Retina (tissue), 1 donor: ENCODE measurements at regions not wholly inside any gene's neighbourhood (a gene's known extent, or its start where the extent isn't known, plus 50 kb on each side); places are given as distances from the start of the nearest gene placed in this dataset.
A peak's percentile ranks its signal among the peaks of the same experiment; 100 is the strongest.
"Not testable (repeated sequence)": the region's sequence is repeated elsewhere in the genome, so short reads cannot be mapped to it uniquely, and the experiment has no call there.

Source experiments
- DNase-seq: peaks from one replicate; pipeline ENCODE4 v3.0.0-alpha.2; 2016

DNA sequence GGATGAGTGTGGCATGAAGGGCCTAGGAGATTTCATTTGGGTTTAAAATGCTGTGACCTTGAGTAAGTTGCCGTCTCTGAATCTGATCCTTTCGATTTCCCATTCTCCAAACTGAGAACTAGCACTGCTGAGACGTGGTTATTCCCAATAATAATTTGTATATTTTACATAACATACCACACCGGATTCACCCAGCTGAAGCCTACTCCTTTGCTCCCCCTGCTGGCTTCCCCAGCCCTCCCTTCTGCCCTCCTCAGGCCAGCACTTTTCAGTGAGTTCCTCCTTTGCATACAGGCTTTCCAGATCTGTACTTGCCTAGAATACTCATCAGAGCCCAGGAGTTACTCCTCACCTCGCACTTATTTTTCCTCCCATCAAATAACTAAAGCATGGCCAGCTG, 255.1 kb downstream of the OR4F29 start:
- not testable (repeated sequence) for DNase-seq

DNA sequence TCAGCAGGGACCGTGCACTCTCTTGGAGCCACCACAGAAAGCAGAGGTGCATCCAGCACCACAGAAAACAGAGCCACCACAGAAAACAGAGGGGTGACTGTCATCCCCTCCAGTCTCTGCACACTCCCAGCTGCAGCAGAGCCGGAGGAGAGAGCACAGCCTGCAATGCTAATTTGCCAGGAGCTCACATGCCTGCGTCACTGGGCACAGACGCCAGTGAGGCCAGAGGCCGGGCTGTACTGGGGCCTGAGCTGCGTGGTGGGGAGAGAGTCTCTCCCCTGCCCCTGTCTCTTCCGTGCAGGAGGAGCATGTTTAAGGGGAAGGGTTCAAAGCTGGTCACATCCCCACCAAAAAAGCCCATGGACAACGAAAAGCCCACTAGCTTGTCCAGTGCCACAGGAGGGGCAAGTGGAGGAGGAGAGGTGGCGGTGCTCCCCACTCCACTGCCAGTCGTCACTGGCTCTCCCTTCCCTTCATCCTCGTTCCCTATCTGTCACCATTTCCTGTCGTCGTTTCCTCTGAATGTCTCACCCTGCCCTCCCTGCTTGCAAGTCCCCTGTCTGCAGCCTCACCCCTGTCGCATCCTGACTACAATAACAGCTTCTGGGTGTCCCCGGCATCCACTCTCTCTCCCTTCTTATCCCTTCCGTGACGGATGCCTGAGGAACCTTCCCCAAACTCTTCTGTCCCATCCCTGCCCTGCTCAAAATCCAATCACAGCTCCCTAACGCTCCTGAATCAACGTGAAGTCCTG, 260.0 kb downstream of the OR4F29 start:
- peak; percentile 32 for DNase-seq

DNA sequence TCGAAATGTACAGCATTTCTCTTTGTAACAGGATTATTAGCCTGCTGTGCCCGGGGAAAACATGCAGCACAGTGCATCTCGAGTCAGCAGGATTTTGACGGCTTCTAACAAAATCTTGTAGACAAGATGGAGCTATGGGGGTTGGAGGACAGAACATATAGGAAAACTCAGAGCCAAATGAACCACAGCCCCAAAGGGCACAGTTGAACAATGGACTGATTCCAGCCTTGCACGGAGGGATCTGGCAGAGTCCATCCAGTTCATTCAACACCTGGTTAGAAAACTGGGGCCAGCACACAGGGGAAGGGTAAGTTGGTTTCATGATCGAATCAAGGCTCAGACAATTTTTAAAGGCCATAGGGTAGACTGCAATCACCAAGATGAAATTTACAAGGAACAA, 260.8 kb downstream of the OR4F29 start:
- DNase-seq = not testable (repeated sequence)

DNA sequence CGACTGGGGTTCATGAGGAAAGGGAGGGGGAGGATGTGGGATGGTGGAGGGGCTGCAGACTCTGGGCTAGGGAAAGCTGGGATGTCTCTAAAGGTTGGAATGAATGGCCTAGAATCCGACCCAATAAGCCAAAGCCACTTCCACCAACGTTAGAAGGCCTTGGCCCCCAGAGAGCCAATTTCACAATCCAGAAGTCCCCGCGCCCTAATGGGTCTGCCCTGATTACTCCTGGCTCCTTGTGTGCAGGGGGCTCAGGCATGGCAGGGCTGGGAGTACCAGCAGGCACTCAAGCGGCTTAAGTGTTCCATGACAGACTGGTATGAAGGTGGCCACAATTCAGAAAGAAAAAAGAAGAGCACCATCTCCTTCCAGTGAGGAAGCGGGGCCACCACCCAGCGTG, 261.6 kb downstream of the OR4F29 start:
- DNase-seq = not testable (repeated sequence)

DNA sequence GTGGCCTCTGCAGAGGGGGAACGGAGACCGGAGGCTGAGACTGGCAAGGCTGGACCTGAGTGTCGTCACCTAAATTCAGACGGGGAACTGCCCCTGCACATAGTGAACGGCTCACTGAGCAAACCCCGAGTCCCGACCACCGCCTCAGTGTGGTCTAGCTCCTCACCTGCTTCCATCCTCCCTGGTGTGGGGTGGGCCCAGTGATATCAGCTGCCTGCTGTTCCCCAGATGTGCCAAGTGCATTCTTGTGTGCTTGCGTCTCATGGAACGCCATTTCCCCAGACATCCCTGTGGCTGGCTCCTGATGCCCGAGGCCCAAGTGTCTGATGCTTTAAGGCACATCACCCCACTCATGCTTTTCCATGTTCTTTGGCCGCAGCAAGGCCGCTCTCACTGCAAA, 262.2 kb downstream of the OR4F29 start:
- DNase-seq = not testable (repeated sequence)

DNA sequence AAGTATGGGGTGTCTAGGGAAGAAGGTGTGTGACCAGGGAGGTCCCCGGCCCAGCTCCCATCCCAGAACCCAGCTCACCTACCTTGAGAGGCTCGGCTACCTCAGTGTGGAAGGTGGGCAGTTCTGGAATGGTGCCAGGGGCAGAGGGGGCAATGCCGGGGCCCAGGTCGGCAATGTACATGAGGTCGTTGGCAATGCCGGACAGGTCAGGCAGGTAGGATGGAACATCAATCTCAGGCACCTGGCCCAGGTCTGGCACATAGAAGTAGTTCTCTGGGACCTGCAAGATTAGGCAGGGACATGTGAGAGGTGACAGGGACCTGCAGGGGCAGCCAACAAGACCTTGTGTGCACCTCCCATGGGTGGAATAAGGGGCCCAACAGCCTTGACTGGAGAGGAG, 264.2 kb downstream of the OR4F29 start:
- DNase-seq = not testable (repeated sequence)

DNA sequence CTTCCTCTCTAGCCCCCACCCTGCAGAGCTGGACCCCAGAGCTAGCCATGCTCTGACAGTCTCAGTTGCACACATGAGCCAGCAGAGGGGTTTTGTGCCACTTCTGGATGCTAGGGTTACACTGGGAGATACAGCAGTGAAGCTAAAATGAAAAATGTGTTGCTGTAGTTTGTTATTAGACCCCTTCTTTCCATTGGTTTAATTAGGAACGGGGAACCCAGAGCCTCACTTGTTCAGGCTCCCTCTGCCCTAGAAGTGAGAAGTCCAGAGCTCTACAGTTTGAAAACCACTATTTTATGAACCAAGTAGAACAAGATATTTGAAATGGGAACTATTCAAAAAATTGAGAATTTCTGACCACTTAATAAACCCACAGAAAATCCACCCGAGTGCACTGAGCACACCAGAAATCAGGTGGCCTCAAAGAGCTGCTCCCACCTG, 264.8 kb downstream of the OR4F29 start:
- not testable (repeated sequence) for DNase-seq

DNA sequence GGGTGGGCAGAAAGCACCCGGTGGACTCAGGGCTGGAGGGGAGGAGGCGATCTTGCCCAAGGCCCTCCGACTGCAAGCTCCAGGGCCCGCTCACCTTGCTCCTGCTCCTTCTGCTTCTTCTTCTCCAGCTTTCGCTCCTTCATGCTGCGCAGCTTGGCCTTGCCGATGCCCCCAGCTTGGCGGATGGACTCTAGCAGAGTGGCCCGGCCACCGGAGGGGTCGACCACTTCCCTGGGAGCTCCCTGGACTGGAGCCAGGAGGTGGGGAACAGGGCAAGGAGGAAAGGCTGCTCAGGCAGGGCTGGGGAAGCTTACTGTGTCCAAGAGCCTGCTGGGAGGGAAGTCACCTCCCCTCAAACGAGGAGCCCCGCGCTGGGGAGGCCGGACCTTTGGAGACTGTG, 265.3 kb downstream of the OR4F29 start:
- DNase-seq = not testable (repeated sequence)

DNA sequence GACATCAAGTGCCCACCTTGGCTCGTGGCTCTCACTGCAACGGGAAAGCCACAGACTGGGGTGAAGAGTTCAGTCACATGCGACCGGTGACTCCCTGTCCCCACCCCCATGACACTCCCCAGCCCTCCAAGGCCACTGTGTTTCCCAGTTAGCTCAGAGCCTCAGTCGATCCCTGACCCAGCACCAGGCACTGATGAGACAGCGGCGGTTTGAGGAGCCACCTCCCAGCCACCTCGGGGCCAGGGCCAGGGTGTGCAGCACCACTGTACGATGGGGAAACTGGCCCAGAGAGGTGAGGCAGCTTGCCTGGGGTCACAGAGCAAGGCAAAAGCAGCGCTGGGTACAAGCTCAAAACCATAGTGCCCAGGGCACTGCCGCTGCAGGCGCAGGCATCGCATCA, 266.0 kb downstream of the OR4F29 start:
- DNase-seq = not testable (repeated sequence)

DNA sequence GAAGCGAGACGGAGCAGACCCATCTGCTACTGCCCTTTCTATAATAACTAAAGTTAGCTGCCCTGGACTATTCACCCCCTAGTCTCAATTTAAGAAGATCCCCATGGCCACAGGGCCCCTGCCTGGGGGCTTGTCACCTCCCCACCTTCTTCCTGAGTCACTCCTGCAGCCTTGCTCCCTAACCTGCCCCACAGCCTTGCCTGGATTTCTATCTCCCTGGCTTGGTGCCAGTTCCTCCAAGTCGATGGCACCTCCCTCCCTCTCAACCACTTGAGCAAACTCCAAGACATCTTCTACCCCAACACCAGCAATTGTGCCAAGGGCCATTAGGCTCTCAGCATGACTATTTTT, 267.2 kb downstream of the OR4F29 start:
- not testable (repeated sequence) for DNase-seq

DNA sequence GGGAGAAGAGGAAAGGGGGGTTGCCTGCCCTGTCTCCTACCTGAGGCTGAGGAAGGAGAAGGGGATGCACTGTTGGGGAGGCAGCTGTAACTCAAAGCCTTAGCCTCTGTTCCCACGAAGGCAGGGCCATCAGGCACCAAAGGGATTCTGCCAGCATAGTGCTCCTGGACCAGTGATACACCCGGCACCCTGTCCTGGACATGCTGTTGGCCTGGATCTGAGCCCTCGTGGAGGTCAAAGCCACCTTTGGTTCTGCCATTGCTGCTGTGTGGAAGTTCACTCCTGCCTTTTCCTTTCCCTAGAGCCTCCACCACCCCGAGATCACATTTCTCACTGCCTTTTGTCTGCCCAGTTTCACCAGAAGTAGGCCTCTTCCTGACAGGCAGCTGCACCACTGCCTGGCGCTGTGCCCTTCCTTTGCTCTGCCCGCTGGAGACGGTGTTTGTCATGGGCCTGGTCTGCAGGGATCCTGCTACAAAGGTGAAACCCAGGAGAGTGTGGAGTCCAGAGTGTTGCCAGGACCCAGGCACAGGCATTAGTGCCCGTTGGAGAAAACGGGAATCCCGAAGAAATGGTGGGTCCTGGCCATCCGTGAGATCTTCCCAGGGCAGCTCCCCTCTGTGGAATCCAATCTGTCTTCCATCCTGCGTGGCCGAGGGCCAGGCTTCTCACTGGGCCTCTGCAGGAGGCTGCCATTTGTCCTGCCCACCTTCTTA, 267.7 kb downstream of the OR4F29 start:
- not testable (repeated sequence) for DNase-seq

DNA sequence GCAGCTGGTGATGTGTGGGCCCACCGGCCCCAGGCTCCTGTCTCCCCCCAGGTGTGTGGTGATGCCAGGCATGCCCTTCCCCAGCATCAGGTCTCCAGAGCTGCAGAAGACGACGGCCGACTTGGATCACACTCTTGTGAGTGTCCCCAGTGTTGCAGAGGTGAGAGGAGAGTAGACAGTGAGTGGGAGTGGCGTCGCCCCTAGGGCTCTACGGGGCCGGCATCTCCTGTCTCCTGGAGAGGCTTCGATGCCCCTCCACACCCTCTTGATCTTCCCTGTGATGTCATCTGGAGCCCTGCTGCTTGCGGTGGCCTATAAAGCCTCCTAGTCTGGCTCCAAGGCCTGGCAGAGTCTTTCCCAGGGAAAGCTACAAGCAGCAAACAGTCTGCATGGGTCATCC, 268.4 kb downstream of the OR4F29 start:
- DNase-seq = not testable (repeated sequence)

DNA sequence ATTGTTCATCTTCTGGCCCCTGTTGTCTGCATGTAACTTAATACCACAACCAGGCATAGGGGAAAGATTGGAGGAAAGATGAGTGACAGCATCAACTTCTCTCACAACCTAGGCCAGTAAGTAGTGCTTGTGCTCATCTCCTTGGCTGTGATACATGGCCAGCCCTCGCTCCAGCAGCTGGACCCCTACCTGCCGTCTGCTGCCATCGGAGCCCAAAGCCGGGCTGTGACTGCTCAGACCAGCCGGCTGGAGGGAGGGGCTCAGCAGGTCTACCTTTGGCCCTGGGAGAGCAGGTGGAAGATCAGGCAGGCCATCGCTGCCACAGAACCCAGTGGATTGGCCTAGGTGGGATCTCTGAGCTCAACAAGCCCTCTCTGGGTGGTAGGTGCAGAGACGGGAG, 268.8 kb downstream of the OR4F29 start:
- not testable (repeated sequence) for DNase-seq

DNA sequence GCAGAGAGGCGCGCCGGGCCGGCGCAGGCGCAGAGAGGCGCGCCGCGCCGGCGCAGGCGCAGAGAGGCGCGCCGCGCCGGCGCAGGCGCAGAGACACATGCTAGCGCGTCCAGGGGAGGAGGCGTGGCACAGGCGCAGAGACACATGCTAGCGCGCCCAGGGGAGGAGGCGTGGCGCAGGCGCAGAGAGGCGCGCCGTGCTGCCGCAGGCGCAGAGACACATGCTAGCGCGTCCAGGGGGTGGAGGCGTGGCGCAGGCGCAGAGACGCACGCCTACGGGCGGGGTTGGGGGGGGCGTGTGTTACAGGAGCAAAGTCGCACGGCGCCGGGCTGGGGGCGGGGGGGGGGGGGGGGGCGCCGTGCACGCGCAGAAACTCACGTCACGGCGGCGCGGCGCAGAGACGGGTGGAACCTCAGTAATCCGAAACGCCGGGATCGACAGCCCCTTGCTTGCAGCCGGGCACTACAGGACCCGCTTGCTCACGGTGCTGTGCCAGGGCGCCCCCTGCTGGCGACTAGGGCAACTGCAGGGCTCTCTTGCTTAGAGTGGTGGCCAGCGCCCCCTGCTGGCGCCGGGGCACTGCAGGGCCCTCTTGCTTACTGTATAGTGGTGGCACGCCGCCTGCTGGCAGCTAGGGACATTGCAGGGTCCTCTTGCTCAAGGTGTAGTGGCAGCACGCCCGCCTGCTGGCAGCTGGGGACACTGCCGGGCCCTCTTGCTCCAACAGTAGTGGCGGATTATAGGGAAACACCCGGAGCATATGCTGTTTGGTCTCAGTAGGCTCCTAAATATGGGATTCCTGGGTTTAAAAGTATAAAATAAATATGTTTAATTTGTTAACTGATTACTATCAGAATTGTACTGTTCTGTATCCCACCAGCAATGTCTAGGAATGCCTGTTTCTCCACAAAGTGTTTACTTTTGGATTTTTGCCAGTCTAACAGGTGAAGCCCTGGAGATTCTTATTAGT, 269.9 kb downstream of the OR4F29 start:
- not testable (repeated sequence) for DNase-seq

DNA sequence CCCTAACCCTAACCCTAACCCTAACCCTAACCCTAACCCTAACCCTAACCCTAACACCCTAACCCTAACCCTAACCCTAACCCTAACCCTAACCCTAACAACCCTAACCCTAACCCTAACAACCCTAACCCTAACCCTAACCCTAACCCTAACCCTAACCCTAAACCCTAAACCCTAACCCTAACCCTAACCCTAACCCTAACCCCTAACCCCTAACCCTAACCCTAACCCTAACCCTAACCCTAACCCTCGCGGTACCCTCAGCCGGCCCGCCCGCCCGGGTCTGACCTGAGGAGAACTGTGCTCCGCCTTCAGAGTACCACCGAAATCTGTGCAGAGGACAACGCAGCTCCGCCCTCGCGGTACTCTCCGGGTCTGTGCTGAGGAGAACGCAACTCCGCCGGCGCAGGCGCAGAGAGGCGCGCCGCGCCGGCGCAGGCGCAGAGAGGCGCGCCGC, 270.7 kb downstream of the OR4F29 start:
- not testable (repeated sequence) for DNase-seq

DNA sequence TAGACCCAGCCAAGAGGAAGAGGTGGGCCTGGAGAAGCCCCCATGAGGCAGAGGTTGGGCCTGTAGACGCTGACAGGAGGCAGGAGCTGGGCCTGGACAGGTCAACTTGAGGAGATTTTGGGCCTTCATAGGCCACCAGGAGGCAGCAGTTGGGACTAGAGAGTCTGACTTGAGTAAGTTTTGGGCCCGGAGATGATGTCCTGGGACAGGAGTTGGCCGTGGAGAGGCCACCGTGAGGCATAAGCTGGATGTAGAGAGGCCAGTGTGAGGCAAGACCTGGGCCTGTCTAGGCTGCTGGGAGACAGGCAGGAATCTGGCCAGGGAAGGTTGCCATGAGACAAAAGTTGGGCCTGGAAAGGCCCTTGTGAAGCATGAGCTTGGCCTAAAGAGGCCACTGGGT, 312.6 kb downstream of the OR4F29 start:
- DNase-seq = not testable (repeated sequence)

DNA sequence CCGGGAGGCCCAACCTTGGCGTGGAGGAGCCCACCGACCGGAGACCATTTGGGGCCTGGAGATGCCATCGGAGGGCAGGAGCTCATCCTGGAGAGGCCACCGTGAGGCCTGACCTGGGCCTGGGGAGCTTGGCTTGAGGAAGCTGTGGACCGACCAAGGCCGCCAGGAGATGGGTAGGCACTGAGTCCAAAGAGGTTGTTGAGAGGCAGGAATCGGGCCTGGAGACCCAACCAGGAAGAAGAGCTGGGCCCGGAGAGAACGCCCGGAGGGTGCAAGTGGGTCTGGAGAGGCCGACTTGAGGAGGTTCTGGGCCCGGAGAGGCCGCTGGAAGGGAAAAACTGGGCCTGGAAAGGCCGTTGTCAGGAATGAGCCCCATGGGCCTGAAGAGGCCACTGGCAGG, 313.8 kb downstream of the OR4F29 start:
- DNase-seq = not testable (repeated sequence)

DNA sequence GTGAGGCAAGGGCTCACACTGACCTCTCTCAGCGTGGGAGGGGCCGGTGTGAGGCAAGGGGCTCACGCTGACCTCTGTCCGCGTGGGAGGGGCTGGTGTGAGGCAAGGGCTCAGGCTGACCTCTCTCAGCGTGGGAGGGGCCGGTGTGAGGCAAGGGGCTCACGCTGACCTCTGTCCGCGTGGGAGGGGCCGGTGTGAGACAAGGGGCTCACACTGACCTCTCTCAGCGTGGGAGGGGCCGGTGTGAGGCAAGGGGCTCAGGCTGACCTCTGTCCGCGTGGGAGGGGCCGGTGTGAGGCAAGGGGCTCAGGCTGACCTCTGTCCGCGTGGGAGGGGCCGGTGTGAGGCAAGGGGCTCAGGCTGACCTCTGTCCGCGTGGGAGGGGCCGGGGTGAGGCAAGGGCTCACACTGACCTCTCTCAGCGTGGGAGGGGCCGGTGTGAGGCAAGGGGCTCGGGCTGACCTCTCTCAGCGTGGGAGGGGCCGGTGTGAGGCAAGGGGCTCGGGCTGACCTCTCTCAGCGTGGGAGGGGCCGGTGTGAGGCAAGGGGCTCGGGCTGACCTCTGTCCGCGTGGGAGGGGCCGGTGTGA, 315.0 kb downstream of the OR4F29 start:
- DNase-seq = not testable (repeated sequence)

DNA sequence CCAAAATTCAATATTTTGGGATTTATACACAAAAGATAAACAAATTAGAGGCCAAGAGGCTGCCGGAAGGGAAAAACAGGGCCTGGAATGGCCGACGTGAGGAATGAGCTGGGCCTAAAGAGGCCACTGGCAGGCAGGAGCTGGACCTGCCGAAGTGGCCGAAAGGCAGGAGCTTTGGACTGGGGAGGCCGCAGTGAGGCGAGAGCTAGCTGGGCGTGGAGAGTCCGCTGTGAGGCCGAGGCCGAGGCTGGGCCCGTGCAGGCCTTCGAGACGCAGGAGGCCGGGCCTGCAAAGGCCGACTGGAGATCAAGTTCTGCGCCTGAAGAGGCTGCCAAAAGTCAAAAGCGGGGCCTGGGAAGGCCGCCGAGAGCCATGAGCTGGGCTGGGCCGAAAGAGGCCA, 316.5 kb downstream of the OR4F29 start:
- not testable (repeated sequence) for DNase-seq

DNA sequence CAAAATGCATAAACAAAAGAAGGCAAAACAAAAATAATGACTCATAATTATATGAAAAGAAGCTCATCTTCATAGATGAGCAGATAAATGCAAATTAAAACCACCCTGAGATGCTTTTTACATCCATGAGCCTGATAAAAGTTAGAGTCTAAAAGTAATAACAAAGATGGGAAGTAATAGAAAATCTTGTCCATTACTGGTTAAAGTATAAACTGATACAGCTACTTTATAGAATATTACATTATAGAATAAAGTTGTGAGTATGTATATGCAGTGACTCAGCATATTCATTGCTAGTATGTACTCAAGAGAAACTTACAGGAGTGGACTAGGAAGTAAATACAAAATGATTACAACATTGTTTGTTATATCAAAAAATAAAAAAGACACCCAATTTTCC, 333.0 kb downstream of the OR4F29 start:
- DNase-seq = not testable (repeated sequence)

DNA sequence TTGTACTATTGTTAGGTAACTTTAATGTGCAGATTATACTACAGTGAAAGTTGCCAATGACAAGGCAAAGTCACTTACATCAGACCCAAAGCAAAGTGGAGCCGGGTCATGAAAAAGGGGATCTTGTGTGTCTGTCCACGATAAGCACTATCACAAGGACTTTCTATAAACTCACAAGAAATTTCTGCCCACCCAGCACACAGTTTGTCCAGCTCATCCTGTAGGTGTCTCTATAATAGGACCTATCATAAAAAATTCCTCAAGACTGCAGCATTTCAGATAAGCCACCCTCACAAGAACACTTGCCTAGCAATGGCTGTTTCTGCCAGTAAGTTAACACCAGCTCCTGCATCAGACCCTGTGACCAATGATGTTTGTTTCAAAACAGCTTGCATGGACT, 335.9 kb downstream of the OR4F29 start:
- not testable (repeated sequence) for DNase-seq

DNA sequence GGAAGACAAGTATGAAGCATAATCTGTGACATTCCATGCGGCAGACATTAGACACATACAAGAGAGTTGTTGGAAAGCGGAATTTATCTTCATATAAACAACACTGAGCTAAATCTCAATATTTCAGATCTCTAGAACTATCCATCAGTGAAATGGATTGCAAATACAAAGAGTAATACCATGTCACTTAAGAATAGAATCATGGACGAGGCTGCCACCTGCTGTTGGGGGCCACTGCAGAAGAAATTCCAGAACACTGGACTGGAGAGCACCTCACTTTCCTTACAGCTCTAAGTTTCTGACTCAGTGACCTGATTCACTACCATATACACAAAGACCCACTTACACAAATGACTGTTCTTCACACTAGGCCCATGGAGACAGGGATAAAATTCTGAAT, 346.7 kb downstream of the OR4F29 start:
- DNase-seq = not testable (repeated sequence)

DNA sequence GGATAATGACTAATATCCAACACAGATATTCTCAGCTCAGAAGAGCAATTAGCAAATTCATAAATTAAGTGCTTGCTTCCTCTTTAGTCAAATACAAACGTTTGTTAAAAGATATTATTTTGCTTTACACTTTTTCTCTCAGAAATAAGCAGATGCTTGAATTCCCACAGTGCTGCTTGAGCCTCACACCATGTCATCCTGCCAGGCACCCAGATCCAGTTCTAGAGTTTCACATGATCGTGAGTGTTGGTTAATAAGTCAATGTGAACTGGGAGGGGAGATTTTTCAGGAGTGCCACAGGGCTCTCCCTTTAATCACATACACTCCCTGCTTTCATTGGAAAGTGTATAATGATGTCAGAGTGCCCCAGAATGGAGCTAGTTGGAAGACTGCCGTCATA, 352.0 kb downstream of the OR4F29 start:
- DNase-seq = not testable (repeated sequence)
